GM12878 (cell line): ENCODE measurements at regions not wholly inside any gene's neighbourhood (a gene's known extent, or its start where the extent isn't known, plus 50 kb on each side); places are given as distances from the start of the nearest gene placed in this dataset.

ENCODE experiments used
- CHD2 ChIP-seq: IDR thresholded peaks from 2 replicates; pipeline ENCODE4 v1.6.1; 2011; ENCODE audit warnings: low read depth, low read length, improper control_type of control experiment, borderline replicate concordance
- EZH2 ChIP-seq: IDR thresholded peaks from 2 replicates; pipeline ENCODE4 v1.6.1; 2012; ENCODE audit warnings: low read depth, mild to moderate bottlenecking, control low read depth, inconsistent platforms, low read length, borderline replicate concordance; ENCODE audit not compliant: control insufficient read depth
- RUNX3 ChIP-seq: IDR thresholded peaks from 2 replicates; pipeline ENCODE4 v1.6.1; 2012; ENCODE audit warnings: low read length, inconsistent platforms
- TF ChIP-seq, protein P1 (sequence below): fragments of 450-650 bp; IDR thresholded peaks from 2 replicates; pipeline ENCODE4 v1.6.1; 2017; ENCODE audit warnings: mild to moderate bottlenecking, moderate library complexity
- TF ChIP-seq, protein P2 (sequence below): fragments of 450-650 bp; IDR thresholded peaks from 2 replicates; pipeline ENCODE4 v1.6.1; 2017; ENCODE audit warnings: mild to moderate bottlenecking
- TF ChIP-seq, protein P3 (sequence below), 3 experiments: IDR thresholded peaks in 2 of 3; conservative IDR thresholded peaks in 1 of 3; 2 replicates each; pipeline ENCODE4 v1.5.1; 2011; ENCODE audit warnings: low read depth in 3 of 3, low read length in 3 of 3, mild to moderate bottlenecking in 3 of 3, control low read depth in 2 of 3, moderate library complexity in 2 of 3, inconsistent platforms in 1 of 3, mixed read lengths in 1 of 3; ENCODE audit not compliant: control insufficient read depth in 2 of 3, insufficient read depth in 1 of 3; ENCODE audit errors: extremely low read depth in 1 of 3
- TF ChIP-seq, protein P4 (sequence below): IDR thresholded peaks from 2 replicates; pipeline ENCODE4 v1.6.1; 2012; ENCODE audit warnings: low read depth, low read length, improper control_type of control experiment

DNA sequence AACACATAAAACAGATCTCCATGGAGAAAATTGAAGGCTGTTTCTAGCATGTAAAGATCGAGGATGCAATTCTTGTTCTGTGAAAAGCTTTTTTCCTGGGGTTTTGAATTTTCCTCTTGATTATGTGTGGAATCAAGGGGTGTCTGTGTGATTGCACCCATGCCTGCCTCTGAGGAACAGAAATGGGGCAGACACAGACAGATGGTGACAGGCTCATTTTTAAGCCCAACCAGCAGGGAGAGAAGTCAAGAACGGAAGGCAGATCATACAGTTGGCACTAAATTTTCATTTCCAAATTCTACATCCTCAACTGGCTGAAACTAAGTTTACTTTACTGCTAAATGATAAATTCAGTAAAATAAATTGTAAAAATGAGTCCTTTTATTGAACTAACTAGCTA is 1037.7 kb upstream of the KLHL29 start:
- TF ChIP-seq RUNX3: no peak
- TF ChIP-seq, protein P1, sequence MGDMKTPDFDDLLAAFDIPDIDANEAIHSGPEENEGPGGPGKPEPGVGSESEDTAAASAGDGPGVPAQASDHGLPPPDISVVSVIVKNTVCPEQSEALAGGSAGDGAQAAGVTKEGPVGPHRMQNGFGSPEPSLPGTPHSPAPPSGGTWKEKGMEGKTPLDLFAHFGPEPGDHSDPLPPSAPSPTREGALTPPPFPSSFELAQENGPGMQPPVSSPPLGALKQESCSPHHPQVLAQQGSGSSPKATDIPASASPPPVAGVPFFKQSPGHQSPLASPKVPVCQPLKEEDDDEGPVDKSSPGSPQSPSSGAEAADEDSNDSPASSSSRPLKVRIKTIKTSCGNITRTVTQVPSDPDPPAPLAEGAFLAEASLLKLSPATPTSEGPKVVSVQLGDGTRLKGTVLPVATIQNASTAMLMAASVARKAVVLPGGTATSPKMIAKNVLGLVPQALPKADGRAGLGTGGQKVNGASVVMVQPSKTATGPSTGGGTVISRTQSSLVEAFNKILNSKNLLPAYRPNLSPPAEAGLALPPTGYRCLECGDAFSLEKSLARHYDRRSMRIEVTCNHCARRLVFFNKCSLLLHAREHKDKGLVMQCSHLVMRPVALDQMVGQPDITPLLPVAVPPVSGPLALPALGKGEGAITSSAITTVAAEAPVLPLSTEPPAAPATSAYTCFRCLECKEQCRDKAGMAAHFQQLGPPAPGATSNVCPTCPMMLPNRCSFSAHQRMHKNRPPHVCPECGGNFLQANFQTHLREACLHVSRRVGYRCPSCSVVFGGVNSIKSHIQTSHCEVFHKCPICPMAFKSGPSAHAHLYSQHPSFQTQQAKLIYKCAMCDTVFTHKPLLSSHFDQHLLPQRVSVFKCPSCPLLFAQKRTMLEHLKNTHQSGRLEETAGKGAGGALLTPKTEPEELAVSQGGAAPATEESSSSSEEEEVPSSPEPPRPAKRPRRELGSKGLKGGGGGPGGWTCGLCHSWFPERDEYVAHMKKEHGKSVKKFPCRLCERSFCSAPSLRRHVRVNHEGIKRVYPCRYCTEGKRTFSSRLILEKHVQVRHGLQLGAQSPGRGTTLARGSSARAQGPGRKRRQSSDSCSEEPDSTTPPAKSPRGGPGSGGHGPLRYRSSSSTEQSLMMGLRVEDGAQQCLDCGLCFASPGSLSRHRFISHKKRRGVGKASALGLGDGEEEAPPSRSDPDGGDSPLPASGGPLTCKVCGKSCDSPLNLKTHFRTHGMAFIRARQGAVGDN: no peak
- no peak for TF ChIP-seq EZH2
- TF ChIP-seq, protein P2, sequence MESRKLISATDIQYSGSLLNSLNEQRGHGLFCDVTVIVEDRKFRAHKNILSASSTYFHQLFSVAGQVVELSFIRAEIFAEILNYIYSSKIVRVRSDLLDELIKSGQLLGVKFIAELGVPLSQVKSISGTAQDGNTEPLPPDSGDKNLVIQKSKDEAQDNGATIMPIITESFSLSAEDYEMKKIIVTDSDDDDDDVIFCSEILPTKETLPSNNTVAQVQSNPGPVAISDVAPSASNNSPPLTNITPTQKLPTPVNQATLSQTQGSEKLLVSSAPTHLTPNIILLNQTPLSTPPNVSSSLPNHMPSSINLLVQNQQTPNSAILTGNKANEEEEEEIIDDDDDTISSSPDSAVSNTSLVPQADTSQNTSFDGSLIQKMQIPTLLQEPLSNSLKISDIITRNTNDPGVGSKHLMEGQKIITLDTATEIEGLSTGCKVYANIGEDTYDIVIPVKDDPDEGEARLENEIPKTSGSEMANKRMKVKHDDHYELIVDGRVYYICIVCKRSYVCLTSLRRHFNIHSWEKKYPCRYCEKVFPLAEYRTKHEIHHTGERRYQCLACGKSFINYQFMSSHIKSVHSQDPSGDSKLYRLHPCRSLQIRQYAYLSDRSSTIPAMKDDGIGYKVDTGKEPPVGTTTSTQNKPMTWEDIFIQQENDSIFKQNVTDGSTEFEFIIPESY: no peak
- TF ChIP-seq, protein P3, sequence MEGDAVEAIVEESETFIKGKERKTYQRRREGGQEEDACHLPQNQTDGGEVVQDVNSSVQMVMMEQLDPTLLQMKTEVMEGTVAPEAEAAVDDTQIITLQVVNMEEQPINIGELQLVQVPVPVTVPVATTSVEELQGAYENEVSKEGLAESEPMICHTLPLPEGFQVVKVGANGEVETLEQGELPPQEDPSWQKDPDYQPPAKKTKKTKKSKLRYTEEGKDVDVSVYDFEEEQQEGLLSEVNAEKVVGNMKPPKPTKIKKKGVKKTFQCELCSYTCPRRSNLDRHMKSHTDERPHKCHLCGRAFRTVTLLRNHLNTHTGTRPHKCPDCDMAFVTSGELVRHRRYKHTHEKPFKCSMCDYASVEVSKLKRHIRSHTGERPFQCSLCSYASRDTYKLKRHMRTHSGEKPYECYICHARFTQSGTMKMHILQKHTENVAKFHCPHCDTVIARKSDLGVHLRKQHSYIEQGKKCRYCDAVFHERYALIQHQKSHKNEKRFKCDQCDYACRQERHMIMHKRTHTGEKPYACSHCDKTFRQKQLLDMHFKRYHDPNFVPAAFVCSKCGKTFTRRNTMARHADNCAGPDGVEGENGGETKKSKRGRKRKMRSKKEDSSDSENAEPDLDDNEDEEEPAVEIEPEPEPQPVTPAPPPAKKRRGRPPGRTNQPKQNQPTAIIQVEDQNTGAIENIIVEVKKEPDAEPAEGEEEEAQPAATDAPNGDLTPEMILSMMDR (IDR thresholded peaks at IDR 0.05 in 2 of 3, conservative IDR thresholded peaks at IDR 0.05 in 1 of 3; ENCODE audit: control insufficient read depth in 2 of 3, extremely low read depth in 1 of 3, insufficient read depth in 1 of 3, low read depth in 3 of 3, low read length in 3 of 3): no peak
- no peak for TF ChIP-seq CHD2
- TF ChIP-seq, protein P4, sequence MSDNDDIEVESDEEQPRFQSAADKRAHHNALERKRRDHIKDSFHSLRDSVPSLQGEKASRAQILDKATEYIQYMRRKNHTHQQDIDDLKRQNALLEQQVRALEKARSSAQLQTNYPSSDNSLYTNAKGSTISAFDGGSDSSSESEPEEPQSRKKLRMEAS: no peak
